ENCODE measurements at regions not wholly inside any gene's neighbourhood (a gene's known extent, or its start where the extent isn't known, plus 50 kb on each side); places are given as distances from the start of the nearest gene placed in this dataset.
"Not testable (repeated sequence)": the region's sequence is repeated elsewhere in the genome, so short reads cannot be mapped to it uniquely, and the experiment has no call there.

- no peak overlapping the region for H3K27ac Mint-ChIP-seq
- no peaks in the 10 kb centered on the region for H3K36me3 Mint-ChIP-seq
- H3K4me1 Mint-ChIP-seq (ENCODE audit: low read depth) = no peaks in the 10 kb centered on the region
- H3K4me3 Mint-ChIP-seq = no peak overlapping the region
- H3K9me3 Mint-ChIP-seq (ENCODE audit: low read depth) = peaks cover 16% of the 10 kb centered on the region
- H3K27me3 Mint-ChIP-seq = no peaks in the 10 kb centered on the region
These were observed 391.1 kb downstream of the TMEM38B start for GRCh38 chr9:106085479-106085878.

- Mint-ChIP-seq H3K4me1 (ENCODE audit: low read depth) (no peaks in the 10 kb centered on the region), H3K9me3 (ENCODE audit: low read depth) (peaks cover 7% of the 10 kb centered on the region), H3K27ac (no peak overlapping the region), H3K36me3 (no peaks in the 10 kb centered on the region), H3K4me3 (no peak overlapping the region), H3K27me3 (no peaks in the 10 kb centered on the region)
These were observed 397.7 kb downstream of the TMEM38B start for GRCh38 chr9:106092083-106092482.

GRCh38 chr9:106102821-106103220 is 408.5 kb downstream of the TMEM38B start:
- Mint-ChIP-seq H3K9me3 (ENCODE audit: low read depth) (peaks cover 4% of the 10 kb centered on the region), H3K27ac (no peak overlapping the region), H3K4me3 (no peak overlapping the region), H3K36me3 (no peaks in the 10 kb centered on the region), H3K4me1 (ENCODE audit: low read depth) (no peaks in the 10 kb centered on the region), H3K27me3 (no peaks in the 10 kb centered on the region)

- H3K9me3 Mint-ChIP-seq (ENCODE audit: low read depth) = peaks cover 4% of the 10 kb centered on the region
- H3K27me3 Mint-ChIP-seq = no peaks in the 10 kb centered on the region
- H3K27ac Mint-ChIP-seq = no peak overlapping the region
These were observed 410.5 kb downstream of the TMEM38B start for GRCh38 chr9:106104887-106105286.

DNA sequence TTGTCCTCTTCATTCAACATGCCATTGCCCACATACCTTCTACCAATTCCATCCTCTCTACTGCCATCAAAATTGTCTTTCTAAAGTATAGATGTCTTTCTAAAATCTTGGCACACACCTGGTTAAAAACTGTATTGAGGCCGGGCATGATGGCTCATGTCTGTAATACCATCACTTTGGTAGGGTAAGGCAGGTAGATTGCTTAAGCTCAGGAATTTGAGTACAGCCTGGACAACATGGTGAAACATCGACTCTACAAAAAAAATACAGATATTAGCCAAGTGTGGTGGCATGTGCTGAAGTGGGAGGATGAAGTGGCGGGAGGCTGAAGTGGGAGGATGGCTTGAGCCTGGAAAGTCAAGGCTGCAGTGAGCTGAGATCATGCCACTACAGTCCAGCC is 412.1 kb downstream of the TMEM38B start:
- H3K27ac Mint-ChIP-seq = no peak overlapping the region
- peaks cover 4% of the 10 kb centered on the region for H3K9me3 Mint-ChIP-seq (ENCODE audit: low read depth)
- no peaks in the 10 kb centered on the region for H3K4me1 Mint-ChIP-seq (ENCODE audit: low read depth)
- H3K4me3 Mint-ChIP-seq = no peak overlapping the region
- no peaks in the 10 kb centered on the region for H3K27me3 Mint-ChIP-seq
- H3K36me3 Mint-ChIP-seq = no peaks in the 10 kb centered on the region

More at GRCh38 chr9:106104887-106105286, 410.5 kb downstream of the TMEM38B start:
- H3K36me3 Mint-ChIP-seq = no peaks in the 10 kb centered on the region
- no peaks in the 10 kb centered on the region for H3K4me1 Mint-ChIP-seq (ENCODE audit: low read depth)
- H3K4me3 Mint-ChIP-seq = no peak overlapping the region

GRCh38 chr9:106107716-106108115 is 413.4 kb downstream of the TMEM38B start:
- no peaks in the 10 kb centered on the region for H3K27me3 Mint-ChIP-seq

DNA sequence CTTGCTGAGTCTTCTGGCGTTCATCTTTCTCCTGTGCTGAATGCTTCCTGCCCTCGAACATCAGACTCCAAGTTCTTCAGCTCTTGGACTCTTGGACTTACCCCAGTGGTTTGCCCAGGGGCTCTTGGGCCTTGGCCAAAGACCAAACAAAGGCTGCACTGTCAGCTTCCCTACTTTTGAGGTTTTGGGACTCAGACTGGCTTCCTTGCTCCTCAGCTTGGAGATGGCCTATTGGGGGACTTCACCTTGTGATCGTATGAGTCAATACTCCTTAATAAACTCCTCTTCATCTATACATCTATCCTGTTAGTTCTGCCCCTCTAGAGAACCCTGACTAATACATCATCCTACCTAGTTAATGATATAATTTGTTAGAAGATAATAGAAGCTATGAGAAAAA is 415.4 kb downstream of the TMEM38B start:
- H3K4me1 Mint-ChIP-seq (ENCODE audit: low read depth); H3K27me3 Mint-ChIP-seq: not testable (repeated sequence)

More at GRCh38 chr9:106107716-106108115, 413.4 kb downstream of the TMEM38B start:
- Mint-ChIP-seq H3K9me3 (ENCODE audit: low read depth) (peaks cover 4% of the 10 kb centered on the region), H3K36me3 (no peaks in the 10 kb centered on the region), H3K27ac (no peak overlapping the region), H3K4me3 (no peak overlapping the region), H3K4me1 (ENCODE audit: low read depth) (no peaks in the 10 kb centered on the region)

GRCh38 chr9:106110483-106110882 is 416.1 kb downstream of the TMEM38B start:
- no peaks in the 10 kb centered on the region for H3K36me3 Mint-ChIP-seq
- H3K4me3 Mint-ChIP-seq = no peak overlapping the region

More for the DNA sequence above, 415.4 kb downstream of the TMEM38B start:
- not testable (repeated sequence) for H3K9me3 Mint-ChIP-seq (ENCODE audit: low read depth); H3K27ac Mint-ChIP-seq; H3K4me3 Mint-ChIP-seq; H3K36me3 Mint-ChIP-seq

DNA sequence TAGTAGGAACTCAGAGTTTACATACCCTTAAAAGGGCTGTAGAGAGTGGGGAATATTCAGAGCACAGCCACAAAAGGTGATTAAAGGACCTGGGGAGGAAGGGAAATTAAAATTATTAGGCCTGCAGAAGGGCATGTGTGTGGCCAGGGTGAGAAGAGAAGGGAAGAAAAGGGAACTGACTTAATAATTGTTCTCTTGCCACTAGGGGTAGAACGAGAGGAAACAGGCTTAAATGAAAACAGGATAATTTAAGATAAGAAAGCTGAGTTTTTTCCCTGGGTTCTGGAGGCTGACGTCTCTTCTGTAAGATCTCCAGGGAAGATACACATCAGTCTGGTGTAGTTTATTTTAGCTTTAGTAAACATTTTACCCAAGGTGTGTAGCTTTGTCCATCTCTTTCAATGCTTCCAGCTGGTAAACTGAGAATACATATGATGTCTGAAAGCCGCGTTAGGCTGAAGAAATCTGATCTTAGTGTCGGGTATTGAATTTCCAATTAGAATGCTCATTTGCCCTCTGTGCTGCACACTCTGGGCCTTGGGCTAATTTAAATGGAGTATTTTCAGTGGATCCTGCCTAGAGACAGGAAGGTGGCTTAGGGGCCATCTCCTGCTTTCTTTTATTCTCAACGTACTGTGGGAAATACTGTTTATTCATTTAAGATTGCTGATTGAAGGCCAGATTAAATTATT is 416.8 kb downstream of the TMEM38B start:
- H3K9me3 Mint-ChIP-seq (ENCODE audit: low read depth) = peaks cover 3% of the 10 kb centered on the region
- H3K4me1 Mint-ChIP-seq (ENCODE audit: low read depth) = no peaks in the 10 kb centered on the region
- H3K27me3 Mint-ChIP-seq = no peaks in the 10 kb centered on the region
- H3K4me3 Mint-ChIP-seq = no peak overlapping the region
- no peaks in the 10 kb centered on the region for H3K36me3 Mint-ChIP-seq
- H3K27ac Mint-ChIP-seq = no peak overlapping the region

More at GRCh38 chr9:106110483-106110882, 416.1 kb downstream of the TMEM38B start:
- peaks cover 4% of the 10 kb centered on the region for H3K9me3 Mint-ChIP-seq (ENCODE audit: low read depth)
- no peaks in the 10 kb centered on the region for H3K4me1 Mint-ChIP-seq (ENCODE audit: low read depth)
- H3K27me3 Mint-ChIP-seq = no peaks in the 10 kb centered on the region
- H3K27ac Mint-ChIP-seq = no peak overlapping the region

GRCh38 chr9:106112935-106113334 is 418.6 kb downstream of the TMEM38B start:
- no peaks in the 10 kb centered on the region for H3K36me3 Mint-ChIP-seq

GRCh38 chr9:106119176-106119575 is 424.8 kb downstream of the TMEM38B start:
- Mint-ChIP-seq H3K27me3 (no peaks in the 10 kb centered on the region), H3K4me3 (no peak overlapping the region), H3K27ac (no peak overlapping the region)

More at GRCh38 chr9:106112935-106113334, 418.6 kb downstream of the TMEM38B start:
- Mint-ChIP-seq H3K27ac (no peak overlapping the region), H3K4me1 (ENCODE audit: low read depth) (no peaks in the 10 kb centered on the region), H3K4me3 (no peak overlapping the region), H3K27me3 (no peaks in the 10 kb centered on the region), H3K9me3 (ENCODE audit: low read depth) (no peaks in the 10 kb centered on the region)

DNA sequence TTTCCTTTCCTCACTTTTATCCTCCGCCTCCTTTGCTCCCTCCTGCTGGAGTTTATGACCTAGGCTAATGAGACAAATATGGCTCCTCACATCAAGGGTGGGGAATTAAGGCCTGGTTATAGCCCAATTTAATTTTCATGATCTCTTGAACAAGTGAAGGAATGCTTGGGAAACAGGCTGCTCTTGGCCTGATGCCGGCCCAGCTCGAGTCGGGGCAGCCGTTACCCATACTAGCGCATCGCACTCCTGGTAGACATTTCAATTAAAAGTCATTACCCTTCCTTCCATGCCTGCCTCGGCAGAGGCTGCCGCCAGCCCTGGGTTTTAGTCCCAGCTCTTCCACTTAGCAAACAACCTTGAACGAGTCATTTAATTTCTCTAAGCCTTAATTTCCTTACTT is 425.7 kb downstream of the TMEM38B start:
- Mint-ChIP-seq H3K4me3 (no peak overlapping the region), H3K27ac (no peak overlapping the region), H3K27me3 (no peaks in the 10 kb centered on the region), H3K4me1 (ENCODE audit: low read depth) (no peaks in the 10 kb centered on the region), H3K36me3 (no peaks in the 10 kb centered on the region), H3K9me3 (ENCODE audit: low read depth) (peaks cover under 1% of the 10 kb centered on the region)

More at GRCh38 chr9:106119176-106119575, 424.8 kb downstream of the TMEM38B start:
- H3K4me1 Mint-ChIP-seq (ENCODE audit: low read depth) = no peaks in the 10 kb centered on the region
- no peaks in the 10 kb centered on the region for H3K36me3 Mint-ChIP-seq
- H3K9me3 Mint-ChIP-seq (ENCODE audit: low read depth) = no peaks in the 10 kb centered on the region

GRCh38 chr9:106127776-106128175 is 433.4 kb downstream of the TMEM38B start:
- no peaks in the 10 kb centered on the region for H3K4me1 Mint-ChIP-seq (ENCODE audit: low read depth)
- no peaks in the 10 kb centered on the region for H3K36me3 Mint-ChIP-seq
- peaks cover 4% of the 10 kb centered on the region for H3K9me3 Mint-ChIP-seq (ENCODE audit: low read depth)
- H3K27me3 Mint-ChIP-seq = no peaks in the 10 kb centered on the region
- no peak overlapping the region for H3K27ac Mint-ChIP-seq
- H3K4me3 Mint-ChIP-seq = no peak overlapping the region

GRCh38 chr9:106130374-106130773 is 436.0 kb downstream of the TMEM38B start:
- Mint-ChIP-seq H3K9me3 (ENCODE audit: low read depth) (peaks cover 4% of the 10 kb centered on the region), H3K27me3 (no peaks in the 10 kb centered on the region), H3K36me3 (no peaks in the 10 kb centered on the region), H3K27ac (no peak overlapping the region), H3K4me3 (no peak overlapping the region), H3K4me1 (ENCODE audit: low read depth) (no peaks in the 10 kb centered on the region)

GRCh38 chr9:106143781-106144180 is 449.4 kb downstream of the TMEM38B start:
- H3K9me3 Mint-ChIP-seq (ENCODE audit: low read depth) = no peaks in the 10 kb centered on the region
- no peak overlapping the region for H3K27ac Mint-ChIP-seq
- no peaks in the 10 kb centered on the region for H3K27me3 Mint-ChIP-seq

More at GRCh38 chr9:106143781-106144180, 449.4 kb downstream of the TMEM38B start:
- Mint-ChIP-seq H3K4me3 (no peak overlapping the region), H3K36me3 (no peaks in the 10 kb centered on the region), H3K4me1 (ENCODE audit: low read depth) (no peaks in the 10 kb centered on the region)

Data from activated naive CD8-positive, alpha-beta T cell (primary cell).